HG03575 (cell line): ENCODE measurements at regions not wholly inside any gene's neighbourhood (a gene's known extent, or its start where the extent isn't known, plus 50 kb on each side); places are given as distances from the start of the nearest gene placed in this dataset.

Source experiments
- ATAC-seq: cut with Tn5 transposase; IDR thresholded peaks from one replicate; pipeline ENCODE4 v1.9.1; 2021; ENCODE audit not compliant: unreplicated experiment, insufficient number of reproducible peaks, low FRiP score; ENCODE audit errors: extremely low read depth

GRCh38 chr5:173786286-173787187 lies 101.6 kb upstream of the CPEB4 start:
- ATAC-seq: peak; percentile 51

- ATAC-seq: no peak
These were observed 98.9 kb upstream of the CPEB4 start for GRCh38 chr5:173789031-173789920.

- ATAC-seq: no peak
These were observed 97.9 kb upstream of the CPEB4 start for GRCh38 chr5:173790177-173790719.

- no peak for ATAC-seq
These were observed 97.2 kb upstream of the CPEB4 start for GRCh38 chr5:173790836-173791546.

GRCh38 chr5:173791878-173792277 lies 96.3 kb upstream of the CPEB4 start:
- no peak for ATAC-seq

GRCh38 chr5:173792781-173793547 lies 95.2 kb upstream of the CPEB4 start:
- ATAC-seq: no peak

GRCh38 chr5:173793648-173794548 lies 94.3 kb upstream of the CPEB4 start:
- ATAC-seq: no peak

GRCh38 chr5:173794901-173795416 lies 93.2 kb upstream of the CPEB4 start:
- no peak for ATAC-seq

- no peak for ATAC-seq
These were observed 92.5 kb upstream of the CPEB4 start for GRCh38 chr5:173795601-173796000.

GRCh38 chr5:173796721-173797495 lies 91.2 kb upstream of the CPEB4 start:
- ATAC-seq: no peak

- ATAC-seq: no peak
These were observed 89.9 kb upstream of the CPEB4 start for GRCh38 chr5:173798127-173798810.

GRCh38 chr5:173800340-173800739 lies 87.8 kb upstream of the CPEB4 start:
- ATAC-seq: no peak

GRCh38 chr5:173801006-173801405 lies 87.1 kb upstream of the CPEB4 start:
- no peak for ATAC-seq

- no peak for ATAC-seq
These were observed 85.4 kb upstream of the CPEB4 start for GRCh38 chr5:173802670-173803165.

- ATAC-seq: no peak
These were observed 83.6 kb upstream of the CPEB4 start for GRCh38 chr5:173804579-173804978.
